Cardiac fibroblast (primary cell): ENCODE measurements at regions not wholly inside any gene's neighbourhood (a gene's known extent, or its start where the extent isn't known, plus 50 kb on each side); places are given as distances from the start of the nearest gene placed in this dataset.
A peak's percentile ranks its signal among the peaks of the same experiment; 100 is the strongest.

Experiments
- DNase-seq, 2 donors: peaks; one replicate each; pipeline versions ENCODE4 v3.0.0 to v3.0.0-alpha.2; 2010; ENCODE audit warnings: low read depth in 2 of 2
- H3K4me3 ChIP-seq, 2 donors: replicated peaks in 1 of 2; 1 replicate in 1 of 2; 2 replicates in 1 of 2; pipeline ENCODE4 v1.5.1; 2011; ENCODE audit warnings: low read depth in 2 of 2, low read length in 2 of 2, mild to moderate bottlenecking in 2 of 2, moderate library complexity in 1 of 2
- CTCF ChIP-seq: IDR thresholded peaks from one replicate; pipeline ENCODE4 v1.5.1; 2011; ENCODE audit warnings: low read depth, mild to moderate bottlenecking, low read length, inconsistent platforms

- no peak for TF ChIP-seq CTCF
- DNase-seq = peak in 1 of 2 donors; percentile 4
- H3K4me3 ChIP-seq = no peak overlapping the region
Observed at GRCh38 chr9:104258296-104259011, 164.3 kb downstream of the SMC2 start.

- no peak overlapping the region for H3K4me3 ChIP-seq
- no peak for TF ChIP-seq CTCF
- no peak for DNase-seq
Observed at GRCh38 chr9:104260004-104260403, 165.9 kb downstream of the SMC2 start.

GRCh38 chr9:104263942-104264341, 169.8 kb downstream of the SMC2 start:
- no peak for DNase-seq
- H3K4me3 ChIP-seq = no peak overlapping the region
- no peak for TF ChIP-seq CTCF

GRCh38 chr9:104264431-104264830, 170.3 kb downstream of the SMC2 start:
- no peak overlapping the region for H3K4me3 ChIP-seq
- DNase-seq = peak in 1 of 2 donors; percentile 5
- TF ChIP-seq CTCF = no peak

GRCh38 chr9:104269374-104269773, 175.3 kb downstream of the SMC2 start:
- peak in 1 of 2 donors; percentile 35 for DNase-seq
- no peak overlapping the region for H3K4me3 ChIP-seq
- no peak for TF ChIP-seq CTCF

- no peak overlapping the region for H3K4me3 ChIP-seq
- DNase-seq = no peak
- no peak for TF ChIP-seq CTCF
Observed at GRCh38 chr9:104269996-104270963, 176.2 kb downstream of the SMC2 start.
